ENCODE measurements at regions not wholly inside any gene's neighbourhood (a gene's known extent, or its start where the extent isn't known, plus 50 kb on each side); places are given as distances from the start of the nearest gene placed in this dataset.
A peak's percentile ranks its signal among the peaks of the same experiment; 100 is the strongest.
"Not testable (repeated sequence)": the region's sequence is repeated elsewhere in the genome, so short reads cannot be mapped to it uniquely, and the experiment has no call there.

DNA sequence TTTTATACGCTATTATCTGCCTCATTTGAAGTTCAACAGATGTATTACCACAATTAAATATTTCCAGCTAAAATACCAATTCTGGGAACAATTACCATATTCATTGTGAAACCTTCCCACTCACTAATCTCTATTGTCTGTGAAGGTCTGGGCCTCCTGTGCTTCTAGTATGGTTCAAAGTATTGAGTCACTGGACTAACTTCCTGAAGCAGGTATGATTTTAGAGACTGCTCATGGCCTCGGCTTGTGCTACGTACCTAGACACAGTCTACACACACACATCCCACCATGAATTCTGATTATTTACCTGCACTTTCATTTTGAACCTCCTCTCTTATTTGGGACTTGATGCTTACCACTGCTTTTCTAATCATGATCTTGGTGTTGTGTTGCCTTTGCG lies 180.7 kb upstream of the EPHA4 start:
- DNase-seq = no peak

DNA sequence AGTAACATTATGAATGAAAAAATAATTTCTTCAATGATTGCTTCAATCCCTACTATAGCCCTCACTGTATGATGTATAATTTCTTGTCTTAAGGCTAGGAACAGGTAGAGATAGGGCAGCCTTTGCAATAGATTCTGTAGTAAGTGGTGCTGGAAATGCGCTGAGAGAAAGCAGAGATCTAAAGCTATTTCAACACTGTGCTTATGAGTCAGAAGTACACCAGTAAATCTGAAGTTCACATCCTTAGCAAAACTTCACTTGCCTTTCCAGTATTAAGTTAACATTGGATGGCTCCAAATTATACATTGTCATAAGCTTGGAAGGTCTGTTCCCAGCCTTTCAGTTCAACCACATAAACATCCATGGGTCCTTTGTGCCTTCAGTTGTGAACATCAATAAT lies 178.2 kb upstream of the EPHA4 start:
- DNase-seq = no peak

DNA sequence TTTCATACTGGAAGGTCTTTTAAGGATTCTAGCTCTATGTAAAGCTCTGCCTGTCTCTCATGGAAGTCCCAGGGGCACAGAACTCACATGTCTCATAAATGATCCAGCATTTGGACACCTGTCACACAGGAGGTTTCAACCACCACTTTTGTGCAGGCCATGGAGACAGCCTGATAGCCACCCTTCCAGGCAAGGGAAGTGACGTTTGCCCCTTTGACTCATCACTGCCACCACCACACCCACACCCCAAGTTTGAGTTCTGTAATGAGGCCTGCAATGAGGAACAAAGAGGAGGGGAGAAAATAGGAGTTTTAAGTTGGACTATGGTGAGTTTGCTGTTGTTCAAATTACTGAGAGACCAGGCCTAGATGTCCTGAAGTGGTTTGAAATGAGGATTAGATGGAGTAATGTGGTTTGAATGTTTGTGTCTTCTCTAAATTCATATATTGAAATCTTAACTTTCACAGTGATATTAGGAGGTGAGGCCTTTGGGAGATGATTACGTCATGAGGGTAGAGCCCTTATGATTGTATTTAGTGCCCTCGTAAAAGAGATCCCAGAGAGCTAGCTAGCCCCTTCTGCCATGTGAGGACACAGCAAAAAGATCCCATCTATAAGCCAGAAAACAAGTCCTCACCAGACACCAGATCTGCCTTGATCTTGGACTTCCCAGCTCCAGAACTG lies 175.3 kb upstream of the EPHA4 start:
- DNase-seq = no peak

DNA sequence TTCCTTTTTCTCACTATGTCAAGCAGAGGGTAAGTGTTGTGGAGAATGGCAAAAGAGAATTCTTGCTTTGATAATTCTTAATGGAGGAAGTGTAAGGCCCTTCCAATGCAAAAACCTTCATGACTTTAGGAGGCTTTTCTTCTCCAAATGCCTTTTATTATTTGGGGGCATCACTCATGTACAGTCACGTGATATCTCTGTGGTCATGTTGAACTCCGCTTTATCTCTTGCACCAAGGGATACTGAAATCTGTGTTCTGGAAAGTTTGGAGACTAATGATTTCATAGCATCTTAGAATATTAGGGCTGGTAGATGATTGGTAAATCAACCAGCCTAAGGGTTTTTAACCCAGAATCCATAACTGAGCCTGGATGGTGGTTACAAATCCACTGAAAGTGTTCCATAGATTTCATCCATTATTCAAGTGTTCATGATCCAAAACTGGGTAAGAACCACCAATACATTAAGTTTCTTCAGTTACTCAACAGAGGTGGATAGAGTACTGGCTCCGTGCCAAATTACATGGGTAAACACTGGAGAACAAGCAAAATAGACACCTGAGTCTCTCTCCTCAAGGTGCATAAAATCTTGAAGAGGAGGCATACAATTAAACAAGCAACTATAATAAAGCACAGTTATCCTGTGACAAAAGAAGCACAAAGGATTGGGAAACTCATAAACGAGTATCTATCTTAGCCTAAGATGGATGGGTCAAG lies 169.6 kb upstream of the EPHA4 start:
- DNase-seq = no peak

DNA sequence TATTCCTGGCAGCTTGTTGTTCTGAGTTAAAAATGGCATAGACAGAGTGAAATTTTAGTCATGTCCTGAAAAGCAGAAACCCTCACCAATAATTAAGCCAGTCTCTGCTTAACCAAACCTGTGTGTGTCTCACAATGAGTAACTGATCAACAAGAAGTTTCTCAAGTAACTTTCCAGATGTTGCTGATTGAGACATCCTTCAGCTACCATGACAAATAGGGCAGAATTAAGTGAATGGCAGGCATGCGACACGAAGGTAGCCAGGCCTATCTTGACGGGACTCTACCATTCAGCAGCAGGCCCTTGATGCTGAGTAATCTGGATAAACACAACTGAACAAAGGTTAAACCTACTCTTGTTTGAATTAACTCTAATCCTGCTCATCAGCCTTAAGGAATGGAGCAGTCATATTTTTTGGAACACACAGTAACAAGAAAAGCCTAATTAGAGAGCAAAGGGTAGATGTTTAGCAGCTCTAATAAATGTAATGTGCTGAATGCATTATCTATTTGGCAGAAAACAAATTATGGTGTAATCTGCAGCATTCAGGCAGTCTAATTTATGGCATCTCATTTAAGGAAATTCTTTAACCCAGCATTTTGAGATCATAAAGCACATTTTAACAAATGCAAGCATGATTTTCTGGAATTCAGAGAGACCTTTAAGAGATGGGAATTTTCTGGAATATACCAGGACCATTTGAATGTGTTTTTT lies 159.5 kb upstream of the EPHA4 start:
- DNase-seq = no peak

DNA sequence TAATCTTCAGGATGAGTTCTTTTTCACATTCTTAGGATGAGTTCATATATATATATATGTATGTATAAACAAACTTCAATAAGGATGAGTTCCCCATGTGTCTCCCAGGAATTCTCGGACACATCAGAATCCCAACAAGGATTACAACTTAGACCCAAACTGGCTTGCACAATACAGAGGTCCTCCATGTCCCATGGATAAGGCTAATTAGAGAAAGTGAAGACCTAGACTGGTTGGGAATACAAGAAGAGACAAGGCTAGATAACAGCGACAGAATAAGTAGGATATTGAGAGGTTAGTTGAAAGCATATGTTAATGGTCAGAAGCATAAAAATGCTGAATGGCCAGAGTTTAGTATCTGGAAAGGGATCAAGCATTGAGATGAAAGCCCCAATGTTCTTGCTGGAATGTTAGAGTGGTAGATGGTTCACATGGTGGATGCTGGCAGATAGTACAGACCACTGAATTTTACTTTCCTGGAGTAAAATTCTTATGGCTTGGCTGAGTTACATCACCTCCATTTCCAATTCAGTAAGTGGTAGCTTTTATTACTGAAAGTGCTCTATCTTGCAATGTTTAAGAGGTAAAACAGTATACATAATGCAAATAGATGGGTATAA lies 154.9 kb upstream of the EPHA4 start:
- DNase-seq = no peak

DNA sequence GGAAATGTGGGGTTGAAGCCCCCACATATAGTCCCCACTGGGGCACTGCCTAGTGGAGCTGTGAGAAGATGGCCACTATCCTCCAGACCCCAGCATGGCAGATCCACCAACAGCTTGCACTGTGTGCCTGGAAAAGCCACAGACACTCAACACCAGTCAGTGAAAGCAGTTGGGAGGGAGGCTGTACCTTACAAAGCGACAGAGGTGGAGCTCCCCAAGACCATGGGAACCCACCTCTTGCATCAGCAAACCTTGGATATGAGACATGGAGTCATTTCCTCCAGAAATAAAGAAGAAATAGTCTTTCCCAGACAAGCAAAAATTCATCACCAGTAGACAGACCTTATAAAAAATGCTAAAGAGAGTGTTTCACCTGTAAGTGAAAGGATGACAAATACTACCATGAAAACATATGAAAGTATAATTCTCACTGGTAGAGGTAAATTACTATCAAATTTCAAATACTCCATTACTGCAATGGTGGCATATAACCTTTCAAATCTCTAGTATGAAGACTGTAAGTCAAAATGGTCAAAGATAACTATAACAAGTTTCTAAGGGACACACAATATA lies 152.6 kb upstream of the EPHA4 start:
- no peak for DNase-seq

DNA sequence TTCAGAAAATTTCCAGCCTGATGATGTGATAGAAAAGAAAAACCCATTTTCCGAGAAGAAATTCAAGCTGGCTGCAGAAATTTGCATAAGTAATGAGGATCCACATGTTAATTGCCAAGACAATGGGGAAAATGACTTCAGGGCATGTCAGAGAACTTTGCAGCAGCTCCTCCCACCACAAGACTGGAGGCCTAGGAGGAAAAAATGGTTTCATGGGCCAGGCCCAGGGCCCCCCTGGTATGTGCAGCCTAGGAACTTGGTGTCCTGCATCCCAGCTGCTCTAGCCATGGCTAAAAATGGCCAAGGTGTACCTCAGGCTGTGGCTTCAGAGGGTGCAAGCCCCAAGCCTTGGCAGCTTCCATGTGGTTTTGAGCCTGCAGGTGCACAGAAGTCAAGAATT lies 152.0 kb upstream of the EPHA4 start:
- not testable (repeated sequence) for DNase-seq

DNA sequence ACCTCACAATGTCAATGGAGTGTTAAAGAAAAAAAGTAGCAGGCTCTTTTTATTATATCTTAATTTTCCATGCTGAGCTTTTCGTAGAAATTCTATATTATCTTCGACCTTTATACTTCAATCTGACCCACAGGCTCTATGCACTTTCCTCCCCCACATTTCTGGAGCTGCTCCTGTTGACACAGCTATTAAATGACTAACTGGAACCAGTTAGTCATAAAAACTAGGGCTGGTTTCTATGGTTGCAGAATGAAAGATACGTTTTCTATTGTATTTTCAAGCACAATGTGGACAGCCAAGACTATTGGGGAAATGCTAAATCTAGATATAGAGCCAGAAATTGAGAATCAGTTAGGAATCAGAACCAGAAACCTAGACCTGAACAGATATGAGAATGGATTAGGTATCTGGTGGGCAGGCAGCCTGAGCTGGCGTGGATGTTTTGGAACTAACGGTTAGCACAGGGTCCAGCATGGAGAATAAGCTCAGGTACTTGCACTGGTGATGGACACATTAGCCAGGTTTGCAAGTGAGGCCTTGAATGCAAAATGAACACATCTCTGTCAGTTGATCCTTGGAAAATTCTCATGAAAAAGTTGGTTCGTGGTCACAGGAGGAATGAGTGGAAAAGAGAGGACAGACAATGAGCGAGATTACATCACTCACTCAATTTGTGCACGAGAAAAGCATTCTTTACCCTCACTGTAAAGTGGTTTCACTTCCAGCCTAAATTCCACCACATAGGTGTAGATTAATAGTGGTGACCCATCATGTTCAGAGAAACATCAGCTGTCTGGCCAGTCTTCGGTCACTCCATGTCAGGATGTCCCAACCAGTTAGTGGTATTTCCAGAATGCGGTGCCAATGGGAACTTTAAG lies 144.6 kb upstream of the EPHA4 start:
- DNase-seq = no peak

DNA sequence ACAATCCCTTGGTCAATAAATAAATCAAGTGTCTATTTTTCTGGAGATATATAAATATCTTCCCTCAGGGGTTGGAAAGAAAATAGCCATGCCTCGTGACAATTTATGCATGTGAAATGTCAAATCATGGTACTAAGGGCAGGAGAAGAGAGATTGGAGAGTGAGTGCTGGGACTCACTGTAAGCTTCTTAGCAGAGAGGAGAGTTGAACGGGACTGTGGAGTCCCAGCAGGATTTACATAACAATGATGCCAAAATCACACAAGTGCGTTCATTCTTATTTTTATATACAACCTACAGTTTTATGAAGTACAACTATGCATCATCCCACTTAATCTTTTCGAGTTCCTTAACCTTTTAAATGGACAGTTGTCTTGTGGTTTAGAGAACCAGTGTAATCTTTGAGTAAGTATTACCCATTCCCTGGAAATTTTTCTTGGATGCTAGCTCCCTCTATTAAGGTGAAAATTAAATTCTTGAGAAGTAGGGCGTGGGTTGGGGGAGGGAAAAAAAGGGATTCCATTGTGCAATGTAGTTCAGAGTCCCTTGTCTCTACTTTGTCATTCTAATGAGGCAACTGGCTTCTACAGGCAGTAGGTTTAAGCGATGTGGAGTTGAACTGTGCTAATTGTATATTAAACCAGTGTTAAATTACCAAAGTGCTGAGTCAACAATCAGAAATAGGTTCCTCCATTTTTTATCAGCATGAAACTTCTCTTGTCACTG lies 143.6 kb upstream of the EPHA4 start:
- no peak for DNase-seq

DNA sequence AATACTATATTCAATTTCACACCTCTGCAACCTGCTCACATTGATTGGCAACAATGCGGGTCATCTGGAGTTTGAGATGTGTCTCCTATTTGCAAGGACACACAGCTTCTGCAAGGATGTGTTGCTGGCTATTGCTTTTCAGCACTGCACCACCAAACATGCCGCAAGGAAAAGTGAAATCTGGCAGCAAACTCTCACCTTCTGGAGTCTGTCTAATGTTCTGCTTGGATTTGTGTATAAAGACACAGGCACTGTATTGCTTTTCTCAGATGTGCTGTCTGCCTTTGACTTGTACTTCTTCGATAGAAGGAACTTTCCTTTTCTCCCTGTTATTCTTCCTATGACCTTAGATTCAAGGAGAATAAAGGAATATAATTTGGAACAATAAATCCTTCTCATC lies 138.6 kb upstream of the EPHA4 start:
- no peak for DNase-seq

DNA sequence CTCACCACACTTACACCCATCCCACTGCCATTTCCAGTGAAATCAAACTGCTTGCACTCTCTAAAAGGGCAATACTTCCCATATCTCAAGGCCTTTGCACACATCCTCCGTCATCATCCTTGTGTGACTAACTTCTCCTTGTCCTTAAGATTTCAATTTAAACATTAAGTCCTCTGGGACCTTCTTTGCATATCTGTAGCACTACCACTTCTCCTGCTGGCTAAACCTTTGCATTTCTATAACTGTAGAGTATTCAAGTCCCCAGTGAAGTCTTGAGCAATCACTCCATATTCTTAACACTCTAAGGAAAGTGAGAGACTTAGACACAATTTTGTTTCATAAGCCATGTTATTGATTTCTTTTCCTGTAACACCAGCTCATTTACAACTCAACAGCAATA lies 136.8 kb upstream of the EPHA4 start:
- no peak for DNase-seq

DNA sequence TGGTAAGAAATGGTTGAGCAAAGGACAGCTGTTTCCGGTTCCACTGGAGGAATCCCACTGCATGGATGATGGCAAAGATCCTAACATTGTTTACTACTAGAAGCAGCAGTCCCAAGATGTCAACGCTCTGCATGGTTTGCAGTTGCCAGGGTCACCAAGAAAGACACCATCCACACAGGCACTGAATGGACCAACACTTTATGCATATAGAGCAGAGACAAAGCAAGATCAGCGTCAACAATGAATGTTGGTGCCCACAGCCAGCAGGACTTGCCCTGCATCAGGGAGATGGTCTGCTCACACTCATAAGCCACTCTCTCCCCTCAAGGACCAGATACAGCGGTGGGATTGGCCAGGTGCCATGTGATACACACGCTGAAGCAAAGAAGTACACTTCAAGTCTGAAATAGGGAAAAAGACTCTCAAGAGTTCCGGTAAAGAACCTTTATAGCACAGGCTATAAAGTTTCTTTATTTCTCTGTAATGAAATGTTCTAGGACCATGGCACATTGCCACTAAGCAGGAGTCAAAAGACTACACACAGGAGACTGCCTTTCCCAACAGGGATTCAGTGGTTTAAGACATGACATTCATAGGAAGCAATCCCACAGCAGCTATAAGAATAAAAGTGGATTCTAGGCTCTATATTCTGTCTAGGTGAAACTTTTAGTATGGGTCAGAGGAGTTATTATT lies 133.2 kb upstream of the EPHA4 start:
- peak in 1 of 2 experiments; percentile 6 for DNase-seq

DNA sequence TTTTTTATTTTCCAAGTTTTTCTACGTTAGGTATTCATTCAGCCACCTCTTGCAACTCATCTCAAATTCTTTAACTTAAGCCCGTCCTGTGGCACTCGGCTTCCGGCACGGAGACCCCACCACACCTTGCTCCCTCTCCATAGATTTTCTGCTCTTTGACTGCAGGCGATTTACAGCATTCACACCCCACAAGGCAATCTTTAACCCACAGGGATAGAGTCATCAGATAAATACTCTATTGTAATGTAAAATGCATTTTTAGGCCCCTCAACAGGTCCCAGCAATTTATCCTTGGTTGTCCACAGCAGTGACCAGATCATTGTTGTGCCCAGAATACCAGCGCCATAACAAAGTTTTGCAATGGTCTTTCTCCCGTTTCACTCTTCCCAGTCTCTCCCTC lies 132.3 kb upstream of the EPHA4 start:
- DNase-seq = no peak

DNA sequence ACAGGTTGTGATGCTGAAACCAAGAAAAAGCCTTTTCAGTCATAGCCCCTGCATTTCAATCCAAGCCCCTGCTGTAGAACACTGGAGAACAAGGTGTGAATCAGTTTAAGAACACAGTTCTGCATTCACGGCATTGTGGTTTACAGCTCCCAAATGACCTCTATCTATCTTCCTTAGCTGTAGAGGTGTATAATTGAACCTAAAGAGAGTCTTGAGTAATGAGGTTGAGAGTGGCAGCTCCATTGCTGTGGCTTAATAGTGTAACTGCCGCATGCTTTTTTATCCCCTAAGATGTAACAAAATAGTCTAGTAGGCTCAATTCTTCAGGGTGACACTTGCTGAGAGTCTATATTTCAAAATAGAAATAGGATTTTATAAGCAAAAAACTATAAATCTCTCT lies 121.3 kb upstream of the EPHA4 start:
- DNase-seq = no peak

DNA sequence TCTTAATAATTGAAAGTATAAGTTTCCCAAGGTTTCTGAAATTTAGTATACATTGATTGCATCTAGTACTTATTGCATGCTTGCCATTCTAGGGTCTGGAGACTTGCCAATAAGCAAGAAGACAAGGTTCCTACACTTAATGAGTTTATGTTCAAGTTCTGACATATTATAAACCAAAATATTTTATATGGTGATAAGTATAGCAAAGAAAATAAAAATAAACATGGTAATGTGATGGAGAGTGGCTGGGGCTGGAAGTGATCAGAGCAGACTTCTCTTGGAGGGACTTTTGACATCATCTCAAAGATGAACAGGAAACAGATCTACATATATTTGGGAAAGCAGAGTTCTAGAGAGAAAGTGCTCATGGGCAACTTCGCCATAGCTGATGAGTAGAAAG lies 119.5 kb upstream of the EPHA4 start:
- DNase-seq = no peak

DNA sequence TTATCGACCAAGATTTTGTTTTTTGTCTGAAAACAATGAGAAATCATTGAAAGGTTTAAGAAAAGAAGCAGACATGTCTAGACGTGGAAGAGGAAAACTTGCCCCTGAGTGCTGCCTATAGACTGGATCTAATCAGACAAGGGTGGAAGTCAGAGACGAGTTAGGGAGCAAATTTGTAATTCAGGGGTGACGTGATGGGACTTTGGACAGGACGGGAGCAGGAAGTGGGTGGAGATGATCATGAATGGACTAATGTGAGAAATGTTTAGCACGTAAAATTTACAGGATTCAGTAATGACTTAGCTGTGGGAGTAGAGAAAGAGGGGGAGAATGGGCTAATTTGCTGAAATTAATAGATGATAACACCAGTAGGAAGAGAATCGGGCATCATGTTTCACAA lies 117.0 kb upstream of the EPHA4 start:
- DNase-seq = no peak

DNA sequence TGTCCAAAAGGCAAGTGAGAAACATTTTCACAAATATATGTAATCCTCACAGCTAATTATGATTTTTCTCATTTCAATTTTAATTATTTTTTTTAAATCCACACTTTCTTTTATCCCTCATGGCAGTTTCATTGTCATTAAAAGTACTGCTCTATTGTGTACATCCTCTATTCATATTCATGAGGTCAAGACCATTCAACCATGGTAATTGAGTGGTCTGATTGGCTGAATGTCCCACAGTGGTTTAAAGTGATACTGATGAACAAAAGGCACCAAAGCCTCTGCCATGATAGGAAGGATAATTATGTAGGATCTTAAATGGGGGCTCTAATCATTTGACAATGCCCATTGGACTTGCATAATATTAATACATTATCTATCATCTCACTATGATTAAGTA lies 108.4 kb upstream of the EPHA4 start:
- DNase-seq = peak in 1 of 2 experiments; percentile 31

DNA sequence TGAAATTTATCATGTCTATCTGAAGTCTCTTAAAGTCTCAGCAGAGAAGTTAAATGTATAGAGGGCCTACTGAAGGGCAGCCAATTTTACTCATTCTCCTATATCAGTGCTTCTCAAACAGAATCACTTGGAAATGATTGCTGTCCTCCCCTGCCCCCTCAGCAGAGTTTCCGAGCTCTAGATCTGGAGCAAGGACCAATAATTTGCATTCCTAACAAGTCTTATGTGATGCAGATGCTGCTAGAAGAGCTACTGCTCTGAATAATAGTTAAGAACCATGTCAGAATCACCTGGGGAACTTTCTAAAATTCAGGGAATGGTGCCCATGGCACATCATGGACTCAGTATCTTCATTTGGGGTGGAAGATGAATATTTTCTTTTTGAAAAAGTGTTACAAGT lies 105.6 kb upstream of the EPHA4 start:
- DNase-seq = no peak

DNA sequence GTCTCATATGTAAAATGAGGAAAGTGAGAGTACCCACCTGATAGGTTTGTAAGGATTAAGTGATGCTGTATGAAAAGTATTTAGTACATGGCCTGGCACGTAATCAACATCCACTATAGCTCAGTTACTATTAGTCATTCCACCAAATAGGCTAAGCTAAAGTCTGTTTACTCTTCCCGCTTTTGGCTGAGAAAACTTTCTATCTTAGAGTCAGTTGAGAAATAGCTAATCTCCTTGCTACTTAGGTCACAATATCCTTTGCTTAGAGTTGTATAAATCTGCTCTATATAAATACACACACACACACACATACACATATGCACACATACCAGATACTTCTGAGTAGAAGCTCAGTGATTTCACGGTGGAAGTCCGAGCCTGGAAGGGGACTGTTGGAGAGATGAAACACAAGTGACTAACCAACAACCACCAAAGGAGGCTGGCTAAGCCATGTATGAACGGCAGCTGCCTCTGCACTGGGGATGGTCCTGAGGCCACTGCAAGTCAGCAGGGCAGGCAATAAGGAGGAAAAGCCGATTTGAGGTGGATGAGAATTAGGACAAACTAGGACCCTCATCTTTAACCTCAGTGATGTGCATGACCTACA lies 104.6 kb upstream of the EPHA4 start:
- no peak for DNase-seq

Measured in NCI-H524 (cell line).